ENCODE measurements at regions not wholly inside any gene's neighbourhood (a gene's known extent, or its start where the extent isn't known, plus 50 kb on each side); places are given as distances from the start of the nearest gene placed in this dataset.

GRCh38 chr9:758146-758545 lies 83.4 kb upstream of the DMRT1 start:
- TF ChIP-seq CTCF (IDR thresholded peaks at IDR 0.05; ENCODE audit: low read depth, low read length), result no peak
- no peaks in the 10 kb centered on the region for H3K27me3 ChIP-seq
- H3K4me3 ChIP-seq (ENCODE audit: low read depth, low read length), result no peak overlapping the region
- H3K4me1 ChIP-seq, result no peaks in the 10 kb centered on the region
- H3K9me3 ChIP-seq, result no peaks in the 10 kb centered on the region; the same call in none of the 2 replicates
- no peak for DNase-seq
- H3K36me3 ChIP-seq, result no peaks in the 10 kb centered on the region

GRCh38 chr9:759541-759940 lies 82.0 kb upstream of the DMRT1 start:
- Histone ChIP-seq H3K4me3 (ENCODE audit: low read depth, low read length) (no peak overlapping the region), H3K27me3 (no peaks in the 10 kb centered on the region), H3K9me3 (no peaks in the 10 kb centered on the region; the same call in none of the 2 replicates), H3K36me3 (no peaks in the 10 kb centered on the region), H3K4me1 (no peaks in the 10 kb centered on the region)
- no peak for DNase-seq
- TF ChIP-seq CTCF (IDR thresholded peaks at IDR 0.05; ENCODE audit: low read depth, low read length), result no peak

GRCh38 chr9:759983-760736 lies 81.3 kb upstream of the DMRT1 start:
- TF ChIP-seq CTCF (IDR thresholded peaks at IDR 0.05; ENCODE audit: low read depth, low read length), result no peak
- no peaks in the 10 kb centered on the region for H3K36me3 ChIP-seq
- H3K4me1 ChIP-seq, result no peaks in the 10 kb centered on the region
- H3K27me3 ChIP-seq, result no peaks in the 10 kb centered on the region
- no peak overlapping the region for H3K4me3 ChIP-seq (ENCODE audit: low read depth, low read length)
- DNase-seq, result no peak
- H3K9me3 ChIP-seq, result no peaks in the 10 kb centered on the region; the same call in none of the 2 replicates

GRCh38 chr9:761176-761792 lies 80.2 kb upstream of the DMRT1 start:
- no peak for DNase-seq
- Histone ChIP-seq H3K4me3 (ENCODE audit: low read depth, low read length) (no peak overlapping the region), H3K27me3 (no peaks in the 10 kb centered on the region), H3K4me1 (no peaks in the 10 kb centered on the region), H3K9me3 (no peaks in the 10 kb centered on the region; the same call in 1 of the 2 replicates), H3K36me3 (no peaks in the 10 kb centered on the region)
- TF ChIP-seq CTCF (IDR thresholded peaks at IDR 0.05; ENCODE audit: low read depth, low read length), result no peak

GRCh38 chr9:761793-762560 lies 79.5 kb upstream of the DMRT1 start:
- no peaks in the 10 kb centered on the region for H3K36me3 ChIP-seq
- H3K4me3 ChIP-seq (ENCODE audit: low read depth, low read length), result no peak overlapping the region
- no peaks in the 10 kb centered on the region; the same call in 1 of the 2 replicates for H3K9me3 ChIP-seq
- no peak for DNase-seq
- H3K4me1 ChIP-seq, result no peaks in the 10 kb centered on the region
- H3K27me3 ChIP-seq, result no peaks in the 10 kb centered on the region
- TF ChIP-seq CTCF (IDR thresholded peaks at IDR 0.05; ENCODE audit: low read depth, low read length), result no peak
